Lung (tissue), 11 donors: ENCODE measurements at regions not wholly inside any gene's neighbourhood (a gene's known extent, or its start where the extent isn't known, plus 50 kb on each side); places are given as distances from the start of the nearest gene placed in this dataset.

ENCODE experiments used
- ATAC-seq: fragments of 200-7000 bp; cut with Tn5 transposase; one replicate; pipeline ENCODE4 v1.9.1; 2020; ENCODE audit warnings: moderate number of reproducible peaks; ENCODE audit not compliant: insufficient read depth, low FRiP score
- DNase-seq, 3 donors: peaks; one replicate each; pipeline ENCODE4 v3.0.0-alpha.2; 2013 to 2017
- H3K27ac ChIP-seq, 2 donors: one replicate each; pipeline ENCODE4 v1.5.1; 2013; ENCODE audit warnings: mild to moderate bottlenecking in 2 of 2, moderate library complexity in 2 of 2, control low read depth in 1 of 2, inconsistent platforms in 1 of 2, low read depth in 1 of 2, low read length in 1 of 2
- H3K27me3 ChIP-seq, 3 donors: one replicate each; pipeline ENCODE4 v1.5.1; 2013; ENCODE audit warnings: low read length in 2 of 3; ENCODE audit not compliant: control insufficient read depth in 3 of 3, insufficient read depth in 3 of 3
- H3K36me3 ChIP-seq, 4 donors: one replicate each; pipeline ENCODE4 v1.5.1; 2013; ENCODE audit warnings: low read length in 4 of 4, mild to moderate bottlenecking in 1 of 4, moderate library complexity in 1 of 4; ENCODE audit not compliant: control insufficient read depth in 4 of 4, insufficient read depth in 4 of 4
- H3K4me1 ChIP-seq, 5 donors: one replicate each; pipeline ENCODE4 v1.5.1; 2013; ENCODE audit warnings: low read length in 5 of 5, mild to moderate bottlenecking in 2 of 5, moderate library complexity in 1 of 5; ENCODE audit not compliant: control insufficient read depth in 5 of 5, insufficient read depth in 5 of 5
- H3K4me3 ChIP-seq: one replicate; pipeline ENCODE4 v1.5.1; 2013; ENCODE audit warnings: mild to moderate bottlenecking, control low read depth, moderate library complexity
- H3K9ac ChIP-seq, 2 donors: one replicate each; pipeline ENCODE4 v1.5.1; 2013; ENCODE audit warnings: low read length in 2 of 2, control low read depth in 1 of 2; ENCODE audit not compliant: insufficient read depth in 1 of 2
- H3K9me3 ChIP-seq, 4 donors: one replicate each; pipeline ENCODE4 v1.5.1; 2013; ENCODE audit warnings: low read length in 3 of 4, mild to moderate bottlenecking in 1 of 4, moderate library complexity in 1 of 4; ENCODE audit not compliant: control insufficient read depth in 4 of 4, insufficient read depth in 3 of 4
- WGBS, 2 donors: extraction: QIAGEN DNeasy Blood & Tissue Kit; methylation state at CpG; one replicate each; pipeline ENCODE4 v1.1.7; 2013; 5-methylcytosine and 5-hydroxymethylcytosine counted together
- TF ChIP-seq, protein P1 (sequence below): IDR thresholded peaks from 2 replicates; pipeline ENCODE4 v1.5.1; 2012; ENCODE audit warnings: mild to moderate bottlenecking; ENCODE audit errors: control extremely low read depth, extremely low read depth
- donor health status: control.
- donor health status: control.
- donor health status: Bipolar disorder and iron deficiency.
- donor health status: healthy.
- donor health status: DM: yes; HTN: yes; CAD: no.

DNA sequence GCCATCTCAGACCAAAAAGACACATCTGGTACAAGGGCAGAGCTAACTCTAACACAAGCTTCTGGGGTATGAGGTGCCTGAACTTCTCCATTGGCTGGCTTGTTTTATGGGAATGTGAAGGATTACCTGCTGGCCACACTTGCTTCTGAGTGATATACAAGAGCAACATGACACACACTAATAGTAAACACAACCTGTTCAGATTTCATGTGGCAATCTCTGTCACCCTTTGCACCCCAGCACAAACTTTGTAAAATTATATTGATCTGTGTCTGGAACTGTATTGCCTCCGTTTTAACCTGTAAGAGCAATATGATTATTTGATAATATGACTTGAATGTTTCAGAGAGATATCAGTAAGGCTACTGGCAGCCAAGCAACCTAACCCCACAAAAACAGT is 276.7 kb downstream of the CCDC85A start:
- no peak for ATAC-seq
- H3K36me3 ChIP-seq, result no peaks in the 10 kb centered on the region
- 39 to 88% methylated on average over 1 of the region's 1 CpG for WGBS, 2 donors
- H3K9ac ChIP-seq, result no peak overlapping the region
- TF ChIP-seq, protein P1, sequence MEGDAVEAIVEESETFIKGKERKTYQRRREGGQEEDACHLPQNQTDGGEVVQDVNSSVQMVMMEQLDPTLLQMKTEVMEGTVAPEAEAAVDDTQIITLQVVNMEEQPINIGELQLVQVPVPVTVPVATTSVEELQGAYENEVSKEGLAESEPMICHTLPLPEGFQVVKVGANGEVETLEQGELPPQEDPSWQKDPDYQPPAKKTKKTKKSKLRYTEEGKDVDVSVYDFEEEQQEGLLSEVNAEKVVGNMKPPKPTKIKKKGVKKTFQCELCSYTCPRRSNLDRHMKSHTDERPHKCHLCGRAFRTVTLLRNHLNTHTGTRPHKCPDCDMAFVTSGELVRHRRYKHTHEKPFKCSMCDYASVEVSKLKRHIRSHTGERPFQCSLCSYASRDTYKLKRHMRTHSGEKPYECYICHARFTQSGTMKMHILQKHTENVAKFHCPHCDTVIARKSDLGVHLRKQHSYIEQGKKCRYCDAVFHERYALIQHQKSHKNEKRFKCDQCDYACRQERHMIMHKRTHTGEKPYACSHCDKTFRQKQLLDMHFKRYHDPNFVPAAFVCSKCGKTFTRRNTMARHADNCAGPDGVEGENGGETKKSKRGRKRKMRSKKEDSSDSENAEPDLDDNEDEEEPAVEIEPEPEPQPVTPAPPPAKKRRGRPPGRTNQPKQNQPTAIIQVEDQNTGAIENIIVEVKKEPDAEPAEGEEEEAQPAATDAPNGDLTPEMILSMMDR, result no peak
- peaks cover 0 to 4% (median 0%) of the 10 kb centered on the region in 4 donors for H3K9me3 ChIP-seq
- DNase-seq, result no peak
- no peaks in the 10 kb centered on the region for H3K4me1 ChIP-seq
- no peak overlapping the region for H3K27ac ChIP-seq
- no peak overlapping the region for H3K4me3 ChIP-seq
- no peaks in the 10 kb centered on the region for H3K27me3 ChIP-seq

DNA sequence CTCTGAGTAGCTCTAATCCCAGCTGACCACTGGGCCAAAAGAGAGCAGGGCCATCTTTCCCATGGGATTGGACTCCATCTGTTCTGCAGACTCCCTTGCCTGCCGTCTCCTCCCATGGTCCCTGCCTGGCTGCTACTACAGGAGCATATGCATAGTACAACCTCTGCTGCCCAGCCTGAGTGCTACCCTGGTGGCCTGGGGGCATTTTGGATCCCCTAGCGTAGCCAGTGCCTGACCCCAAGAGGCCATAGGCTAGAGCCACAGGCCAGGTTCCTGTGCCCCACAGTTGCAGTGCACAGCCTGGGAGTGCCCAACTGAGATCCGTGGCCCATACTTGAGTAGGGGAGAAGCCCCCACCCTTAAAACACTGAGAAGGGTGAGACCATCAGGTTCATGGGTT is 280.3 kb downstream of the CCDC85A start:
- Histone ChIP-seq H3K4me1 (no peaks in the 10 kb centered on the region), H3K27me3 (no peaks in the 10 kb centered on the region), H3K27ac (no peak overlapping the region), H3K9ac (no peak overlapping the region), H3K9me3 (peaks cover 0 to 4% (median 0%) of the 10 kb centered on the region in 4 donors), H3K36me3 (no peaks in the 10 kb centered on the region), H3K4me3 (no peak overlapping the region)
- ATAC-seq, result no peak
- DNase-seq, result no peak
- TF ChIP-seq, protein P1, result no peak
- WGBS, 2 donors, result 90 to 93% methylated on average over 3 of the region's 3 CpGs

DNA sequence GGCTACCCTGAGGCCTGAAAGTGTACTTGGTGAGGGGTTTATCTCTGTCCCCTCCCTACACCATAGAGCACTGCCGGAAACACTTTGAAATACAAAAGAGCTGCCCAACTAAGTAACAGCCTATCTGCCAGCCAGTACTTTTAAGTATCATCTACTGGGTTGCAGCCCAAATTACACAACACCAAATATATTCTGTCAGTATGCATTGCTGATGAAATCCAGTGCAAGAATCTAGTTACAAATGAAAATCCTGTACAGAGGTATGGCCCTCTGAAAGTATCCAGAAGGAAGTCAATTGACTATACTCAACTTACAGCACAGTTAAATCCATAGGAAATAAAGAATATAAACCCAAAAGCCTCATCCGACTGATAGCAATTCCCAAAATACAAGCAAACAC is 280.8 kb downstream of the CCDC85A start:
- Histone ChIP-seq H3K9ac (no peak overlapping the region), H3K4me1 (no peaks in the 10 kb centered on the region), H3K36me3 (no peaks in the 10 kb centered on the region), H3K9me3 (peaks cover 0 to 4% (median 0%) of the 10 kb centered on the region in 4 donors), H3K27ac (no peak overlapping the region), H3K4me3 (no peak overlapping the region), H3K27me3 (no peaks in the 10 kb centered on the region)
- TF ChIP-seq, protein P1, result no peak
- WGBS, 2 donors, result 99 to 100% methylated on average over 2 of the region's 2 CpGs
- ATAC-seq (no peak), DNase-seq (no peak)

DNA sequence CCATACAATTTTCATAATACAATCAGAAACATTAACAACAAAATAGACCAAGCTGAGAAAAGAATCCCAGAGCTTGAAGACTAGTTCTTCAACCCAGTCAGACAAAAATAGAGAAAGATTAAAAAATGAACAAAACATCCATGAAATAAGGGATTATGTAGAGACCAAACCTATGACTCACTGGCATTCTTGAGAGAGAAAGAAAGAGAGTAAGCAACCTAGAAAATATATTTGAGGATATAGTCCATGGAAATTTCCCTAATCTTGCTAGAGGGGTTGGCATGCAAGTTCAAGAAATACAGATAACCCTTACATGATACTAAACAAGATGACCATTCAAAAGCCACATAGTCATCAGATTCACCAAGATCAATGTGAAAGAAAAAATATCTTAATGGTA is 281.7 kb downstream of the CCDC85A start:
- Histone ChIP-seq H3K4me3 (no peak overlapping the region), H3K9me3 (peaks cover 0 to 4% (median 0%) of the 10 kb centered on the region in 4 donors), H3K9ac (no peak overlapping the region), H3K36me3 (no peaks in the 10 kb centered on the region), H3K27ac (no peak overlapping the region), H3K27me3 (no peaks in the 10 kb centered on the region), H3K4me1 (no peaks in the 10 kb centered on the region)
- no peak for DNase-seq
- ATAC-seq, result no peak
- TF ChIP-seq, protein P1, result no peak
